ENCODE measurements at regions not wholly inside any gene's neighbourhood (a gene's known extent, or its start where the extent isn't known, plus 50 kb on each side); places are given as distances from the start of the nearest gene placed in this dataset.
A peak's percentile ranks its signal among the peaks of the same experiment; 100 is the strongest.

DNA sequence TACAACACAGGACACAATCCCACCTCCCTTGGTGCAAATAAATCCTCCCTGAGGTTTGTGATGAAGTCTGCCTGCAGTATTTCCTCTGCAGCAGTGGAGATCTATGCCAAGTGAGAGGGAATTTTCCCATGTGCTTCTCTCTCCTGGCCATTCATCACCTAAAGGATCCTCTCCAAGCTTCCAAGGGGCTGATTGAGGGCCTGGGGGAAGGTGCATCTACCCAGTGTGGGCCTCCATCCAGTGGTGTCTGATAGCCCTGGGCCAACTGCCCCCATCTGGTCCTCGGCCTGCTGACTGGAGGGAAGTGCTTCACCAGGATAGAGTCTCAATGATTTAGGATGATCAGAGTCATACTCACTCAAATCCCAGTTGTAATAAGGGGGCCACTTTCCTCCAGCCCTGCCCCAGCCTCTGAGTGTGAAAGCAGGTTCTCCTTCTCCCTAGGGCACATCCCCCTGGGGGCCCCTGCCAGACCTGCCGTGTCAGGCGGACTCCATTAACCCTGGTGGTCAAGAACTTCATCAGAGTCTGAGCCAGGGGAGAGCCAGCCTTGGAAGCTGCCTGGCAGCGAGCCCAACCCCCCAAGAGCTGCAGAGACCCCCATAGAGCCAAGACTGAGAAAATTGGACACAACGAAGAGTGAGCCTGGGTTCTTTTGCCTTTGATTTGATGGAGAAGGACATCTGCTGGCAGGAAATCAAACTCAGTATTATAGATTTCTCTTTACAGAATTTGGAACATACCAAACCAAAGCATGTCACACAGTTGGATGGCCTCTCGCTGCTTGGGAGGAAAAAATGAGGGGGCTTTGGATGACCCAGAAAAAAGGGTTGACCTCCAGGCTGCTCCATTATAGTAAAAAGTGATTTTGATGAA, 509.6 kb downstream of the CMPK2 start:
- DNase-seq (ENCODE audit: low spot score) = no peak

GRCh38 chr2:6358546-6358945, 507.2 kb downstream of the CMPK2 start:
- no peak for DNase-seq (ENCODE audit: low spot score)

- DNase-seq (ENCODE audit: low spot score) = no peak
Measured at GRCh38 chr2:6358985-6359384, 506.7 kb downstream of the CMPK2 start.

GRCh38 chr2:6359964-6360363, 505.7 kb downstream of the CMPK2 start:
- peak; percentile 20 for DNase-seq (ENCODE audit: low spot score)

GRCh38 chr2:6362671-6363450, 502.8 kb downstream of the CMPK2 start:
- DNase-seq (ENCODE audit: low spot score) = no peak

GRCh38 chr2:6368281-6368680, 497.4 kb downstream of the CMPK2 start:
- DNase-seq (ENCODE audit: low spot score) = no peak

- no peak for DNase-seq (ENCODE audit: low spot score)
Measured at GRCh38 chr2:6369266-6369665, 496.4 kb downstream of the CMPK2 start.

GRCh38 chr2:6370753-6371551, 494.8 kb downstream of the CMPK2 start:
- no peak for DNase-seq (ENCODE audit: low spot score)

GRCh38 chr2:6372317-6372901, 493.3 kb downstream of the CMPK2 start:
- no peak for DNase-seq (ENCODE audit: low spot score)

- no peak for DNase-seq (ENCODE audit: low spot score)
Measured at GRCh38 chr2:6381326-6381725, 484.4 kb downstream of the CMPK2 start.

- no peak for DNase-seq (ENCODE audit: low spot score)
Measured at GRCh38 chr2:6384341-6384740, 481.4 kb downstream of the CMPK2 start.

- DNase-seq (ENCODE audit: low spot score) = no peak
Measured at GRCh38 chr2:6392354-6392753, 473.4 kb downstream of the CMPK2 start.

GRCh38 chr2:6392966-6393365, 472.7 kb downstream of the CMPK2 start:
- DNase-seq (ENCODE audit: low spot score) = no peak

- DNase-seq (ENCODE audit: low spot score) = no peak
Measured at GRCh38 chr2:6393819-6394218, 471.9 kb downstream of the CMPK2 start.

DNA sequence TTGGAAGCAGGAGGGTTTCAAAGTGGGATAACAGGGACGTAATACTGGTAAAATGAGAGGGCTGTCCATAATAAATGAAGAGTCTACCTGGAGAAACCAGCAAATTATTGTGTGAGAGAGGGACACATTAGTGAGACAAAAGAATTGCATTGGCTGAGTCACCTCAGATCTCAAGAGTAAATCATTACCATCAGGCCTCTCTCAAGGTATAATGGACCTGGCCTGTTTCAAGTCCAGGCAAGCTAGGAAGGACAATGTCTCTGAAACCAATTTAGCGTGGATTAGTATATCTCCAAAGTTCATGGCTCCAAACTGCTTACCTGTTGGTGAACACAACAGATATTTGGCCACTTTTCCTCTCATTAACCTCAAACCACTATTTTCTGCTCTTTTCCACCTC, 471.4 kb downstream of the CMPK2 start:
- DNase-seq (ENCODE audit: low spot score) = no peak

GRCh38 chr2:6398421-6398820, 467.3 kb downstream of the CMPK2 start:
- DNase-seq (ENCODE audit: low spot score) = no peak

GRCh38 chr2:6401301-6401700, 464.4 kb downstream of the CMPK2 start:
- DNase-seq (ENCODE audit: low spot score) = no peak

- no peak for DNase-seq (ENCODE audit: low spot score)
Measured at GRCh38 chr2:6408057-6408456, 457.6 kb downstream of the CMPK2 start.

DNA sequence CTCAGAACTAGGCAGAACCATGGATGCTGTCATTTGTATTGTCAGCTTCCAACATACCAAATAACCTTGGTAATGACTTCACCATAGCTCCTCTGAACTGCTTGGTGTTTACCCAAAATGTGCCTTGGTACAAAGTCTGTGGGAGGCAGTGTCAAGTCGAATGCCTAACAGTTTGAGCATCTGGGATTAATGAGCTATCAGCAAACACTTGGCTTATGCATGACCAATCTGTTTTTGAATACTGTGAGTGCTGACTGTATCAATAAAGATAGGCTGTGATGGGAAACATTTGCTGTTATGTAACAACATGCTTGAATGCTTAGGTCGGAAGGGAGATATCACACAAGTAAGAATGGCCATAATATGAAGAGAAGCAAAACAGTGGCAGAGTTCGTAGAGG, 455.4 kb downstream of the CMPK2 start:
- DNase-seq (ENCODE audit: low spot score) = no peak

DNA sequence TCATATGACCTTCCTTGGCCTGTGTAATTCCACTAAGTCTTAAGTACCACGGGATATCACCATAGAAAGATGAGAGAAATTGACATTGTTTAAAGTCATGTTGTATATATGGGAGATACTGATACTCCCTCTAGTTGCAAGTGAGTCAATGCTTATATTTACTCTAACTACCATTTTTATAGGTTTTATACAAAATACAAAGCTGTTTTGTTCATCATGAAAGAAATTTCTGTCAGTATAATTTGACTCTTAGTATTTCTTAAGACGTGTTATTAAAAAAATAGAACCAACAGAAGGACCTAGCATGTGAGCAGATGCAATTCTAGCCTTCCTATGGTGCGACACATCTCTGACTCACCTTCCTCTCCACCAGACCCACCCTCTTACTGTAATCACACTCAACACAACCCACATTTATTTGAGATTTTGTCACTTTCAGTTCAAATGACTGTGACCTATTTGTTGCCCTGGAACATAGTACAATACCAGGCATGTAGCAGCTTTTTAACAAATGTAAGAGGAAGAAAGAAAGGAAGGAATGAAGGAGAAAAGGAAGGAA, 453.1 kb downstream of the CMPK2 start:
- no peak for DNase-seq (ENCODE audit: low spot score)

- no peak for DNase-seq (ENCODE audit: low spot score)
Measured at GRCh38 chr2:6417050-6417449, 448.7 kb downstream of the CMPK2 start.

- no peak for DNase-seq (ENCODE audit: low spot score)
Measured at GRCh38 chr2:6418291-6418690, 447.4 kb downstream of the CMPK2 start.
